GM12878 (cell line): ENCODE measurements at regions not wholly inside any gene's neighbourhood (a gene's known extent, or its start where the extent isn't known, plus 50 kb on each side); places are given as distances from the start of the nearest gene placed in this dataset.

Experiments
- ATAC-seq: fragments of 200-7000 bp; cut with Tn5 transposase; 3 replicates; pipeline ENCODE4 v1.9.1; 2020; ENCODE audit warnings: mild to moderate bottlenecking, moderate library complexity
- BruUV-seq: library from RNA; stranded (reverse); fragments of 400-500 nt; replicated peaks from 2 replicates; lab custom pipeline; 2021; lab: Mats Ljungman, UMichigan
- CTCF ChIA-PET: fragments of 300-600 bp; sonication (Branson Sonifier 250); formaldehyde crosslinking; extraction: SDS; loops from one replicate; lab custom pipeline; 2021; ENCODE audit warnings: inconsistent platforms; lab: Yijun Ruan, JAX
- POLR2A ChIA-PET: fragments of 350-600 bp; formaldehyde crosslinking; extraction: SDS; loops from one replicate; lab custom pipeline; 2021; ENCODE audit warnings: inconsistent platforms; lab: Charles Lee
- RAD21 ChIA-PET: fragments of 300-600 bp; sonication (Branson Sonifier 250); formaldehyde crosslinking; loops from one replicate; lab custom pipeline; 2023; ENCODE audit warnings: antibody characterized with exemption; ENCODE audit not compliant: unreplicated experiment; lab: Charles Lee
- SMC1A ChIA-PET: fragments of 300-600 bp; sonication (Branson Sonifier 250); formaldehyde crosslinking; loops from one replicate; lab custom pipeline; 2023; ENCODE audit not compliant: unreplicated experiment, uncharacterized antibody; lab: Charles Lee
- DNase-seq: peaks from one replicate; pipeline ENCODE4 v3.0.0-alpha.2; 2011; ENCODE audit warnings: low read depth, low spot score
- FAIRE-seq: peaks from 3 replicates; lab custom pipeline; 2011; peaks lifted over from hg19 to GRCh38; lab: Jason Lieb, UNC
- H2AFZ ChIP-seq: 2 replicates; pipeline ENCODE4 v1.6.0; 2011; ENCODE audit warnings: low read depth, low read length, control low read depth; ENCODE audit not compliant: control insufficient read depth
- H3K27ac ChIP-seq: 2 replicates; pipeline ENCODE4 v1.5.1; 2011; ENCODE audit warnings: control low read depth; ENCODE audit not compliant: control insufficient read depth, insufficient read depth
- H3K27me3 ChIP-seq, 2 experiments: replicated peaks in 1 of 2; 2 replicates each; pipeline versions ENCODE4 v1.6.0 to v1.6.1; 2011; ENCODE audit warnings: low read length in 1 of 2; ENCODE audit not compliant: control insufficient read depth in 2 of 2, insufficient read depth in 2 of 2
- H3K36me3 ChIP-seq, 2 experiments: 2 replicates each; pipeline ENCODE4 v1.5.1; 2011; ENCODE audit warnings: low read length in 1 of 2; ENCODE audit not compliant: control insufficient read depth in 2 of 2, insufficient read depth in 2 of 2
- H3K4me1 ChIP-seq: 2 replicates; pipeline ENCODE4 v1.6.1; 2011; ENCODE audit warnings: mild to moderate bottlenecking, low read length, moderate library complexity, mixed read lengths; ENCODE audit not compliant: control insufficient read depth, insufficient read depth
- H3K4me2 ChIP-seq: 2 replicates; pipeline ENCODE4 v1.6.0; 2011; ENCODE audit warnings: control low read depth; ENCODE audit not compliant: control insufficient read depth, insufficient read depth
- H3K4me3 ChIP-seq: fragments of 200-600 bp; sonication (generic); 2 replicates; pipeline ENCODE4 v1.5.1; 2016
- H3K79me2 ChIP-seq: 2 replicates; pipeline ENCODE4 v1.6.0; 2011; ENCODE audit warnings: low read length; ENCODE audit not compliant: control insufficient read depth, insufficient read depth
- H3K9ac ChIP-seq: 2 replicates; pipeline ENCODE4 v1.8.0; 2011; ENCODE audit warnings: low read length, control low read depth, mixed read lengths; ENCODE audit not compliant: control insufficient read depth, insufficient read depth
- H3K9me3 ChIP-seq: replicated peaks from 3 replicates; pipeline ENCODE4 v1.5.1; 2011; ENCODE audit warnings: mild to moderate bottlenecking, low read length; ENCODE audit not compliant: control insufficient read depth, insufficient read depth
- H4K20me1 ChIP-seq: 2 replicates; pipeline ENCODE4 v1.6.0; 2011; ENCODE audit not compliant: control insufficient read depth, insufficient read depth
- BHLHE40 ChIP-seq, 2 experiments: fragments of 450-650 bp in 1 of 2; IDR thresholded peaks; 2 replicates each; pipeline ENCODE4 v1.6.1; 2011 to 2017; ENCODE audit warnings: low read depth in 2 of 2, borderline replicate concordance in 1 of 2, improper control_type of control experiment in 1 of 2, low read length in 1 of 2, mild to moderate bottlenecking in 1 of 2
- LARP7 ChIP-seq: fragments of 450-650 bp; IDR thresholded peaks from 2 replicates; pipeline ENCODE4 v1.6.1; 2017; ENCODE audit warnings: mild to moderate bottlenecking
- MTA2 ChIP-seq: fragments of 450-650 bp; IDR thresholded peaks from 2 replicates; pipeline ENCODE4 v1.6.1; 2016; ENCODE audit warnings: low read depth, mild to moderate bottlenecking, moderate library complexity
- MXI1 ChIP-seq: fragments of 150-350 bp; IDR thresholded peaks from 2 replicates; pipeline ENCODE4 v1.6.1; 2011; ENCODE audit warnings: low read depth, mild to moderate bottlenecking, inconsistent platforms, low read length, improper control_type of control experiment
- PAX5 ChIP-seq: IDR thresholded peaks from 2 replicates; pipeline ENCODE4 v1.6.1; 2011; ENCODE audit warnings: low read depth, low read length, borderline replicate concordance
- STAT3 ChIP-seq: IDR thresholded peaks from 2 replicates; pipeline ENCODE4 v1.6.1; 2011; ENCODE audit warnings: low read depth, low read length, improper control_type of control experiment
- USF2 ChIP-seq: IDR thresholded peaks from 2 replicates; pipeline ENCODE4 v1.6.1; 2011; ENCODE audit warnings: low read depth, low read length, improper control_type of control experiment, borderline replicate concordance
- ZNF687 ChIP-seq: fragments of 450-650 bp; IDR thresholded peaks from 2 replicates; pipeline ENCODE4 v1.6.1; 2017; ENCODE audit warnings: mild to moderate bottlenecking, moderate library complexity
- WGBS: methylation state at CpG from one replicate; pipeline ENCODE4 v1.1.6; 2016; ENCODE audit warnings: low lambda C conversion rate; ENCODE audit not compliant: insufficient replicate concordance, insufficient coverage; ENCODE audit errors: missing lambda C conversion rate; 5-methylcytosine and 5-hydroxymethylcytosine counted together
- in situ Hi-C: fragments of 300-500 bp; cut with MboI; formaldehyde crosslinking; loops from 9 replicates; pipeline ENCODE4 v1.14.3; 2018; ENCODE audit warnings: mixed read lengths
- intact Hi-C: fragments of 100-400 bp; cut with micrococcal nuclease; formaldehyde crosslinking; loops from one replicate; pipeline ENCODE4 v1.14.2; 2022; ENCODE audit not compliant: unreplicated experiment

- ChIA-PET CTCF (no interaction called here), SMC1A (interaction anchor here (0.9 kb wide), 1 partner anchor 79 kb away, joined by 3 read pairs; no protein-coding TSS in a partner anchor), POLR2A (no interaction called here), RAD21 (no interaction called here)
- TF ChIP-seq MTA2 = no peak
- no peak for TF ChIP-seq LARP7
- TF ChIP-seq ZNF687 = no peak
- TF ChIP-seq MXI1 = no peak
- no peak for TF ChIP-seq PAX5
- no peak for TF ChIP-seq BHLHE40 (IDR thresholded peaks at IDR 0.05; ENCODE audit: borderline replicate concordance in 1 of 2, low read depth in 2 of 2, low read length in 1 of 2)
- TF ChIP-seq USF2 = no peak
- TF ChIP-seq STAT3 = no peak
- H3K79me2 ChIP-seq = no peaks in the 10 kb centered on the region
- H3K9me3 ChIP-seq = no peaks in the 10 kb centered on the region
- FAIRE-seq (no peak), DNase-seq (no peak), ATAC-seq (no peak)
- H3K4me2 ChIP-seq = no peak overlapping the region
- 32% methylated on average over 6 of the region's 6 CpGs for WGBS
- H3K9ac ChIP-seq = no peak overlapping the region
- in situ Hi-C loops (no loop called here), intact Hi-C loops (no loop called here)
- H3K4me3 ChIP-seq = no peak overlapping the region
- no peak overlapping the region for H3K27ac ChIP-seq
- no peaks in the 10 kb centered on the region for H3K36me3 ChIP-seq
- no peaks in the 10 kb centered on the region for H4K20me1 ChIP-seq
- no TSS peak for BruUV-seq
- H2AFZ ChIP-seq = no peak overlapping the region
- H3K4me1 ChIP-seq = no peaks in the 10 kb centered on the region
- no peaks in the 10 kb centered on the region for H3K27me3 ChIP-seq
These were observed 567.5 kb upstream of the SLC35B3 start for GRCh38 chr6:9002833-9003232.
